Esophagus (tissue), 2 donors: ENCODE measurements at regions not wholly inside any gene's neighbourhood (a gene's known extent, or its start where the extent isn't known, plus 50 kb on each side); places are given as distances from the start of the nearest gene placed in this dataset.

ENCODE experiments used
- H3K27ac ChIP-seq, 2 donors: one replicate each; pipeline ENCODE4 v1.5.1; 2013; ENCODE audit warnings: low read depth in 2 of 2, mild to moderate bottlenecking in 2 of 2, inconsistent platforms in 1 of 2, low read length in 1 of 2, moderate library complexity in 1 of 2
- H3K27me3 ChIP-seq, 2 donors: one replicate each; pipeline ENCODE4 v1.6.1; 2013; ENCODE audit warnings: low read length in 2 of 2, control low read depth in 1 of 2, mild to moderate bottlenecking in 1 of 2; ENCODE audit not compliant: insufficient read depth in 2 of 2, control insufficient read depth in 1 of 2
- H3K36me3 ChIP-seq, 2 donors: one replicate each; pipeline ENCODE4 v1.6.1; 2013; ENCODE audit warnings: low read length in 1 of 2; ENCODE audit not compliant: control insufficient read depth in 2 of 2, insufficient read depth in 2 of 2
- H3K4me1 ChIP-seq, 2 donors: one replicate each; pipeline ENCODE4 v1.6.1; 2013; ENCODE audit warnings: low read length in 1 of 2; ENCODE audit not compliant: control insufficient read depth in 2 of 2, insufficient read depth in 2 of 2
- H3K4me3 ChIP-seq, 2 donors: one replicate each; pipeline ENCODE4 v1.5.1; 2013; ENCODE audit warnings: low read length in 2 of 2, mild to moderate bottlenecking in 2 of 2, low read depth in 1 of 2, moderate library complexity in 1 of 2
- H3K9me3 ChIP-seq, 2 donors: one replicate each; pipeline ENCODE4 v1.6.1; 2013; ENCODE audit warnings: mild to moderate bottlenecking in 2 of 2, low read depth in 1 of 2, low read length in 1 of 2, moderate library complexity in 1 of 2; ENCODE audit not compliant: control insufficient read depth in 2 of 2, insufficient read depth in 1 of 2
- WGBS, 2 donors: extraction: QIAGEN DNeasy Blood & Tissue Kit; methylation state at CpG; one replicate each; pipeline ENCODE4 v1.1.7; 2013; 5-methylcytosine and 5-hydroxymethylcytosine counted together
- donor health status: healthy with polysubstance abuse.
- donor health status: Bipolar disorder and iron deficiency.

GRCh38 chr5:77948476-77948875 lies 172.3 kb upstream of the TBCA start:
- 90 to 93% methylated on average over 1 of the region's 1 CpG for WGBS, 2 donors

GRCh38 chr5:77947041-77947428 lies 170.9 kb upstream of the TBCA start:
- Histone ChIP-seq H3K4me3 (no peak overlapping the region), H3K27ac (no peak overlapping the region), H3K4me1 (no peaks in the 10 kb centered on the region), H3K27me3 (peaks cover 0 to 3% of the 10 kb centered on the region in 2 donors), H3K36me3 (no peaks in the 10 kb centered on the region), H3K9me3 (no peaks in the 10 kb centered on the region)
- WGBS, 2 donors: 63 to 64% methylated on average over 7 of the region's 7 CpGs

More at GRCh38 chr5:77948476-77948875, 172.3 kb upstream of the TBCA start:
- peaks cover 0 to 3% of the 10 kb centered on the region in 2 donors for H3K27me3 ChIP-seq
- H3K27ac ChIP-seq: no peak overlapping the region
- no peaks in the 10 kb centered on the region for H3K36me3 ChIP-seq
- no peaks in the 10 kb centered on the region for H3K9me3 ChIP-seq
- no peaks in the 10 kb centered on the region for H3K4me1 ChIP-seq
- H3K4me3 ChIP-seq: no peak overlapping the region

- H3K27ac ChIP-seq: no peak overlapping the region
These were observed 170.4 kb upstream of the TBCA start for GRCh38 chr5:77946381-77947040.

GRCh38 chr5:77945874-77946273 lies 169.7 kb upstream of the TBCA start:
- Histone ChIP-seq H3K4me1 (no peaks in the 10 kb centered on the region), H3K27me3 (peaks cover 0 to 3% of the 10 kb centered on the region in 2 donors), H3K4me3 (no peak overlapping the region), H3K9me3 (no peaks in the 10 kb centered on the region), H3K36me3 (no peaks in the 10 kb centered on the region), H3K27ac (no peak overlapping the region)
- 42 to 43% methylated on average over 3 of the region's 3 CpGs for WGBS, 2 donors

More at GRCh38 chr5:77946381-77947040, 170.4 kb upstream of the TBCA start:
- Histone ChIP-seq H3K27me3 (peaks cover 0 to 3% of the 10 kb centered on the region in 2 donors), H3K4me3 (no peak overlapping the region), H3K4me1 (no peaks in the 10 kb centered on the region), H3K36me3 (no peaks in the 10 kb centered on the region), H3K9me3 (no peaks in the 10 kb centered on the region)
- 27 to 40% methylated on average over 4 of the region's 4 CpGs for WGBS, 2 donors

GRCh38 chr5:77944757-77945340 lies 168.7 kb upstream of the TBCA start:
- Histone ChIP-seq H3K9me3 (no peaks in the 10 kb centered on the region), H3K27ac (no peak overlapping the region), H3K4me1 (no peaks in the 10 kb centered on the region), H3K4me3 (no peak overlapping the region), H3K27me3 (peaks cover 0 to 3% of the 10 kb centered on the region in 2 donors), H3K36me3 (no peaks in the 10 kb centered on the region)
- WGBS, 2 donors: 91 to 97% methylated on average over 3 of the region's 3 CpGs

- Histone ChIP-seq H3K4me3 (no peak overlapping the region), H3K36me3 (no peaks in the 10 kb centered on the region), H3K9me3 (no peaks in the 10 kb centered on the region), H3K27ac (no peak overlapping the region), H3K4me1 (no peaks in the 10 kb centered on the region), H3K27me3 (peaks cover 0 to 3% of the 10 kb centered on the region in 2 donors)
- 68 to 73% methylated on average over 2 of the region's 2 CpGs for WGBS, 2 donors
These were observed 167.7 kb upstream of the TBCA start for GRCh38 chr5:77943851-77944250.

- no peaks in the 10 kb centered on the region for H3K36me3 ChIP-seq
- H3K4me1 ChIP-seq: no peaks in the 10 kb centered on the region
- H3K27ac ChIP-seq: no peak overlapping the region
- no peaks in the 10 kb centered on the region for H3K9me3 ChIP-seq
- no peak overlapping the region for H3K4me3 ChIP-seq
- WGBS, 2 donors: 88% methylated on average over 10 of the region's 10 CpGs
- H3K27me3 ChIP-seq: peaks cover 0 to 3% of the 10 kb centered on the region in 2 donors
These were observed 166.6 kb upstream of the TBCA start for GRCh38 chr5:77942578-77943239.

- Histone ChIP-seq H3K9me3 (peaks cover 0 to 5% of the 10 kb centered on the region in 2 donors), H3K4me1 (no peaks in the 10 kb centered on the region), H3K27me3 (no peaks in the 10 kb centered on the region), H3K4me3 (no peak overlapping the region), H3K36me3 (no peaks in the 10 kb centered on the region), H3K27ac (no peak overlapping the region)
- 67 to 77% methylated on average over 6 of the region's 6 CpGs for whole genome bisulfite sequencing, 2 donors
These were observed 161.1 kb upstream of the TBCA start for GRCh38 chr5:77937015-77937908.

GRCh38 chr5:77936365-77936693 lies 160.2 kb upstream of the TBCA start:
- Histone ChIP-seq H3K4me3 (no peak overlapping the region), H3K27me3 (no peaks in the 10 kb centered on the region), H3K4me1 (no peaks in the 10 kb centered on the region), H3K27ac (no peak overlapping the region), H3K9me3 (peaks cover 0 to 5% of the 10 kb centered on the region in 2 donors), H3K36me3 (no peaks in the 10 kb centered on the region)
- whole genome bisulfite sequencing, 2 donors: 73 to 86% methylated on average over 3 of the region's 3 CpGs
